Osteoblast (primary cell): ENCODE measurements at regions not wholly inside any gene's neighbourhood (a gene's known extent, or its start where the extent isn't known, plus 50 kb on each side); places are given as distances from the start of the nearest gene placed in this dataset.
A peak's percentile ranks its signal among the peaks of the same experiment; 100 is the strongest.

Source experiments
- DNase-seq: peaks from one replicate; pipeline ENCODE4 v3.0.0; 2011; ENCODE audit warnings: low spot score, mixed read lengths; ENCODE audit not compliant: insufficient read length; ENCODE audit errors: missing footprints
- H2AFZ ChIP-seq: 2 replicates; pipeline ENCODE4 v1.6.0; 2011; ENCODE audit warnings: mild to moderate bottlenecking, low read length
- H3K27ac ChIP-seq: 2 replicates; pipeline ENCODE4 v1.5.1; 2011; ENCODE audit warnings: mild to moderate bottlenecking, low read depth, low read length, moderate library complexity
- H3K27me3 ChIP-seq: 2 replicates; pipeline ENCODE4 v1.6.0; 2012; ENCODE audit warnings: mild to moderate bottlenecking, control low read depth, inconsistent platforms, low read length, moderate library complexity; ENCODE audit not compliant: insufficient read depth
- H3K36me3 ChIP-seq: 2 replicates; pipeline ENCODE4 v1.5.1; 2011; ENCODE audit warnings: mild to moderate bottlenecking, low read length, control low read depth, moderate library complexity; ENCODE audit not compliant: insufficient read depth
- H3K4me1 ChIP-seq: 2 replicates; pipeline ENCODE4 v1.5.1; 2011; ENCODE audit warnings: mild to moderate bottlenecking, low read length, control low read depth, moderate library complexity; ENCODE audit not compliant: insufficient read depth
- H3K4me2 ChIP-seq: 2 replicates; pipeline ENCODE4 v1.6.0; 2011; ENCODE audit warnings: mild to moderate bottlenecking, low read length; ENCODE audit not compliant: insufficient read depth
- H3K4me3 ChIP-seq: fragments of 200-600 bp; sonication (generic); 3 replicates; pipeline ENCODE4 v1.5.1; 2012; ENCODE audit warnings: mild to moderate bottlenecking, low read length, inconsistent platforms; ENCODE audit not compliant: insufficient read depth
- H3K79me2 ChIP-seq: 2 replicates; pipeline ENCODE4 v1.6.0; 2012; ENCODE audit warnings: mild to moderate bottlenecking, low read length, control low read depth, inconsistent platforms; ENCODE audit not compliant: insufficient read depth
- H3K9me3 ChIP-seq: 2 replicates; pipeline ENCODE4 v1.5.1; 2011; ENCODE audit warnings: low read depth, low read length, control low read depth
- H4K20me1 ChIP-seq: 2 replicates; pipeline ENCODE4 v1.6.0; 2012; ENCODE audit warnings: mild to moderate bottlenecking, low read length, control low read depth; ENCODE audit not compliant: insufficient read depth
- TF ChIP-seq, protein P1 (sequence below): IDR thresholded peaks from 2 replicates; pipeline ENCODE4 v1.5.1; 2011; ENCODE audit warnings: mild to moderate bottlenecking, low read depth, low read length, moderate library complexity; ENCODE audit errors: extremely low read depth

- no peaks in the 10 kb centered on the region for H3K9me3 ChIP-seq
- no peaks in the 10 kb centered on the region for H4K20me1 ChIP-seq
- H3K4me2 ChIP-seq = no peak overlapping the region
- peak overlapping the region; percentile 55 for H3K27ac ChIP-seq
- TF ChIP-seq, protein P1, sequence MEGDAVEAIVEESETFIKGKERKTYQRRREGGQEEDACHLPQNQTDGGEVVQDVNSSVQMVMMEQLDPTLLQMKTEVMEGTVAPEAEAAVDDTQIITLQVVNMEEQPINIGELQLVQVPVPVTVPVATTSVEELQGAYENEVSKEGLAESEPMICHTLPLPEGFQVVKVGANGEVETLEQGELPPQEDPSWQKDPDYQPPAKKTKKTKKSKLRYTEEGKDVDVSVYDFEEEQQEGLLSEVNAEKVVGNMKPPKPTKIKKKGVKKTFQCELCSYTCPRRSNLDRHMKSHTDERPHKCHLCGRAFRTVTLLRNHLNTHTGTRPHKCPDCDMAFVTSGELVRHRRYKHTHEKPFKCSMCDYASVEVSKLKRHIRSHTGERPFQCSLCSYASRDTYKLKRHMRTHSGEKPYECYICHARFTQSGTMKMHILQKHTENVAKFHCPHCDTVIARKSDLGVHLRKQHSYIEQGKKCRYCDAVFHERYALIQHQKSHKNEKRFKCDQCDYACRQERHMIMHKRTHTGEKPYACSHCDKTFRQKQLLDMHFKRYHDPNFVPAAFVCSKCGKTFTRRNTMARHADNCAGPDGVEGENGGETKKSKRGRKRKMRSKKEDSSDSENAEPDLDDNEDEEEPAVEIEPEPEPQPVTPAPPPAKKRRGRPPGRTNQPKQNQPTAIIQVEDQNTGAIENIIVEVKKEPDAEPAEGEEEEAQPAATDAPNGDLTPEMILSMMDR = no peak
- no peaks in the 10 kb centered on the region for H3K36me3 ChIP-seq
- no peaks in the 10 kb centered on the region for H3K27me3 ChIP-seq
- peaks cover 47% of the 10 kb centered on the region for H3K4me1 ChIP-seq
- H3K79me2 ChIP-seq = no peaks in the 10 kb centered on the region
- no peak overlapping the region for H3K4me3 ChIP-seq
- DNase-seq = no peak
- H2AFZ ChIP-seq = no peak overlapping the region
Measured at GRCh38 chr2:237180987-237181386, 95.3 kb downstream of the COPS8 start.

- no peaks in the 10 kb centered on the region for H3K27me3 ChIP-seq
- H3K9me3 ChIP-seq = no peaks in the 10 kb centered on the region
- peak overlapping the region; percentile 55 for H3K27ac ChIP-seq
- H3K79me2 ChIP-seq = no peaks in the 10 kb centered on the region
- TF ChIP-seq, protein P1 = no peak
- no peak overlapping the region for H3K4me3 ChIP-seq
- H3K36me3 ChIP-seq = no peaks in the 10 kb centered on the region
- H3K4me2 ChIP-seq = no peak overlapping the region
- H2AFZ ChIP-seq = no peak overlapping the region
- peak; percentile 71 for DNase-seq
- peaks cover 47% of the 10 kb centered on the region for H3K4me1 ChIP-seq
- no peaks in the 10 kb centered on the region for H4K20me1 ChIP-seq
Measured at GRCh38 chr2:237181844-237182243, 96.2 kb downstream of the COPS8 start.

GRCh38 chr2:237182422-237183123, 96.9 kb downstream of the COPS8 start:
- H2AFZ ChIP-seq = no peak overlapping the region
- H3K4me3 ChIP-seq = no peak overlapping the region
- no peak overlapping the region for H3K4me2 ChIP-seq
- H3K4me1 ChIP-seq = peaks cover 47% of the 10 kb centered on the region
- H3K27me3 ChIP-seq = no peaks in the 10 kb centered on the region
- no peaks in the 10 kb centered on the region for H4K20me1 ChIP-seq
- H3K9me3 ChIP-seq = no peaks in the 10 kb centered on the region
- TF ChIP-seq, protein P1 = no peak
- H3K27ac ChIP-seq = peak overlapping the region; percentile 55
- no peaks in the 10 kb centered on the region for H3K36me3 ChIP-seq
- no peak for DNase-seq
- H3K79me2 ChIP-seq = no peaks in the 10 kb centered on the region

DNA sequence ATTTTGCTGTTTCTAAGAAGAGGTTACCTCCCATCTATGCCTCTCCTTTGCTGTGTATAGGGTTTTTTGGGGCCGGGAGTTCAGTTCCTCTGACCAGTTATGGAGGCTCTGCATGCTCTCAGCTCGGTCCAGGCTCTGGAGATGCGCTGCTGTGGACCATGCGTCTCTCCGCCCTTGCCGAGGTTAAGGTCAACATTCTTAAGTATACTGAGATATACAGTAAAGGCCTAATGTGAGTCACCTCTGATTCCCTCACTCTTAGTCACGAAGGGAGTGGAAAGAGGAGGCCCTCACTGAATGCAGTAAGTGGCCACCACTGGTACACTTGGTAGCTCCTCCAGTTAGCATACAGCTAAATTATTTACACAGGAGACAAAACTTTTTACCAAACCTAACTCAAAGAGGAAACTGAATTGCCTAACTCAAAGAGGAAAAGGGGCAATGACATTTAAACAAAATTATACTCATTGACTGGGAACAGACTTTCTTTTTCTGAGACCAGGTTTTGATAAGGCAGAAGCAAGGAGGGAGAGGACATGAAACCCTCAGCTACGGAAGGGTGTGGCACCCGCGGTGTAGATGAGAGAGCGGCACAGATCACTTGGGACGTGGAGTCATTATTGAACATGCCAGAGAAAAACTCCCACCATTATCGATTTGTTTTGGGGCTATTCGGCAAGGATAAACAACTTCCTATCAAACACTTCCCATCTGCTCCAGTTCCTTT, 98.7 kb downstream of the COPS8 start:
- Histone ChIP-seq H3K27me3 (no peaks in the 10 kb centered on the region), H3K27ac (peak overlapping the region; percentile 72), H3K4me1 (peaks cover 33% of the 10 kb centered on the region), H2AFZ (peak overlapping the region; percentile 39), H4K20me1 (no peaks in the 10 kb centered on the region), H3K4me2 (peak overlapping the region; percentile 20), H3K9me3 (no peaks in the 10 kb centered on the region), H3K36me3 (no peaks in the 10 kb centered on the region), H3K79me2 (no peaks in the 10 kb centered on the region), H3K4me3 (no peak overlapping the region)
- TF ChIP-seq, protein P1 = no peak
- DNase-seq = peak; percentile 73
